Ascending aorta (tissue), 2 donors: ENCODE measurements at regions not wholly inside any gene's neighbourhood (a gene's known extent, or its start where the extent isn't known, plus 50 kb on each side); places are given as distances from the start of the nearest gene placed in this dataset.
"Not testable (repeated sequence)": the region's sequence is repeated elsewhere in the genome, so short reads cannot be mapped to it uniquely, and the experiment has no call there.

ENCODE experiments used
- DNase-seq, 2 donors: peaks; one replicate each; pipeline ENCODE4 v3.0.0-alpha.2; 2019; ENCODE audit warnings: low spot score in 2 of 2
- H3K27ac ChIP-seq, 2 donors: fragments of 200-600 bp; sonication (generic); one replicate each; pipeline ENCODE4 v1.5.1; 2016 to 2017; ENCODE audit warnings: mild to moderate bottlenecking in 1 of 2
- H3K27me3 ChIP-seq: fragments of 200-600 bp; sonication (generic); one replicate; pipeline ENCODE4 v1.5.1; 2017
- H3K36me3 ChIP-seq, 2 donors: fragments of 200-600 bp; sonication (generic); one replicate each; pipeline ENCODE4 v1.5.1; 2016
- H3K4me1 ChIP-seq, 2 donors: fragments of 200-600 bp; sonication (generic); one replicate each; pipeline ENCODE4 v1.5.1; 2016 to 2017; ENCODE audit warnings: mild to moderate bottlenecking in 1 of 2
- H3K4me3 ChIP-seq, 2 donors: fragments of 200-600 bp; sonication (generic); one replicate each; pipeline ENCODE4 v1.5.1; 2016 to 2017; ENCODE audit warnings: mild to moderate bottlenecking in 1 of 2
- H3K9me3 ChIP-seq, 2 donors: fragments of 200-600 bp; sonication (generic); one replicate each; pipeline ENCODE4 v1.5.1; 2016
- CTCF ChIP-seq, 3 experiments: fragments of 200-600 bp in 2 of 3; fragments of 450-650 bp in 1 of 3; sonication (generic) in 2 of 3; IDR thresholded peaks; one replicate each; pipeline ENCODE4 v1.5.1; 2016 to 2019; ENCODE audit warnings: antibody characterized with exemption in 3 of 3, mild to moderate bottlenecking in 1 of 3, moderate library complexity in 1 of 3
- intact Hi-C: fragments of 100-400 bp; cut with DNase I; formaldehyde crosslinking; loops from one replicate; pipeline ENCODE4 v1.15.1; 2023

- Histone ChIP-seq H3K27ac (no peak overlapping the region), H3K4me3 (no peak overlapping the region), H3K27me3 (no peaks in the 10 kb centered on the region), H3K9me3 (no peaks in the 10 kb centered on the region), H3K4me1 (no peaks in the 10 kb centered on the region), H3K36me3 (no peaks in the 10 kb centered on the region)
- DNase-seq: no peak
- no peak for TF ChIP-seq CTCF (IDR thresholded peaks at IDR 0.05)
- intact Hi-C loops: no loop called here
Measured at GRCh38 chr4:82090717-82091116, 283.1 kb downstream of the HNRNPD start.

DNA sequence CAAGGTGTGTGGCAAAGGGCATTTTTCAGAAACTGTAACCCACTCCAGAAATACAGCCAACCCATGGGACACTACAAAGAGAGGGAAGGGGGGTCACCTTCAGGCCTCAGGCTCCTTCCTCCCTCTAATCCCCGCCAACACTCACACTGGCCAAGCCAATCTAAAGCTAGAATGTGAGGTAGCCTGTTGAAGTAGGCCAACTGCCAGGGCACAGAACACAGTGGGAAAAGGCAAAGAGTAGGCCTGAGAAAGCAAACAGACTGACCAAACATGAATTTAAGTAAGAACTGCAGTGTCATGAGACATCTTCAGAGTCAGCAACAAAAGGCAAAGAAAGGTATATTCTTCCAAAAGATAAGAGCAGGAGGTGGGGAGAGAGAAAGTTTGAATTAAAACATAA, 289.0 kb downstream of the HNRNPD start:
- Histone ChIP-seq H3K27me3 (no peaks in the 10 kb centered on the region), H3K9me3 (no peaks in the 10 kb centered on the region), H3K36me3 (no peaks in the 10 kb centered on the region), H3K4me3 (no peak overlapping the region), H3K27ac (no peak overlapping the region), H3K4me1 (no peaks in the 10 kb centered on the region)
- intact Hi-C loops: no loop called here
- no peak for DNase-seq
- no peak for TF ChIP-seq CTCF (IDR thresholded peaks at IDR 0.05)

- H3K36me3 ChIP-seq, H3K9me3 ChIP-seq, DNase-seq, H3K4me1 ChIP-seq, intact Hi-C loops, H3K4me3 ChIP-seq, H3K27ac ChIP-seq, H3K27me3 ChIP-seq: not testable (repeated sequence)
Measured at GRCh38 chr4:82077471-82077995, 296.3 kb downstream of the HNRNPD start.

- no peaks in the 10 kb centered on the region for H3K27me3 ChIP-seq
- H3K4me1 ChIP-seq: no peaks in the 10 kb centered on the region
- no peak overlapping the region for H3K27ac ChIP-seq
- H3K9me3 ChIP-seq: no peaks in the 10 kb centered on the region
- no peaks in the 10 kb centered on the region for H3K36me3 ChIP-seq
- DNase-seq: no peak
- intact Hi-C loops: no loop called here
- TF ChIP-seq CTCF (IDR thresholded peaks at IDR 0.05): no peak
- no peak overlapping the region for H3K4me3 ChIP-seq
Measured at GRCh38 chr4:82076809-82077208, 297.0 kb downstream of the HNRNPD start.

- no peaks in the 10 kb centered on the region for H3K27me3 ChIP-seq
- no peak for DNase-seq
- H3K4me1 ChIP-seq: no peaks in the 10 kb centered on the region
- H3K4me3 ChIP-seq: no peak overlapping the region
- no peak overlapping the region for H3K27ac ChIP-seq
- no peaks in the 10 kb centered on the region for H3K9me3 ChIP-seq
- intact Hi-C loops: no loop called here
- H3K36me3 ChIP-seq: no peaks in the 10 kb centered on the region
- TF ChIP-seq CTCF (IDR thresholded peaks at IDR 0.05): no peak
Measured at GRCh38 chr4:82076359-82076758, 297.4 kb downstream of the HNRNPD start.

DNA sequence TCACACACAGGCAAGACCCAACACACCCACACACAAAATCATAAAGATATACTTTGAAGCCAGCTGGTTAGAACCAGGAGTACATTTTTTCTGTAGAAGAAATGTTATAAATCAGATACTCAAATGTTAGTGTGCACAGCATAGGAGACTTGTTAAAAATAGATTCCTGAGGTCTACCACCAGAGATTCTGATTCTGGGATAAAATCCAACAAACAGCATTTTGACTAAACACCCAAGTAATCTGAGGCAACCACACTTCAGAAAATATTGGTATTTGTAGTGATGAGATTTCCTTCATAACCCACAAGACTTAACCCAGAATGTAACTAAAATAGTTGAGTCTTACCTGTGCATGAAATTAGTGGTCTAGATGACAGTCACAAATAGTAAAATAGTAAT, 301.8 kb downstream of the HNRNPD start:
- DNase-seq: no peak
- no peaks in the 10 kb centered on the region for H3K4me1 ChIP-seq
- intact Hi-C loops: no loop called here
- H3K27me3 ChIP-seq: no peaks in the 10 kb centered on the region
- no peak overlapping the region for H3K4me3 ChIP-seq
- H3K36me3 ChIP-seq: no peaks in the 10 kb centered on the region
- TF ChIP-seq CTCF (IDR thresholded peaks at IDR 0.05): no peak
- no peaks in the 10 kb centered on the region for H3K9me3 ChIP-seq
- no peak overlapping the region for H3K27ac ChIP-seq
